ENCODE measurements at regions not wholly inside any gene's neighbourhood (a gene's known extent, or its start where the extent isn't known, plus 50 kb on each side); places are given as distances from the start of the nearest gene placed in this dataset.

- no peak for TF ChIP-seq CTCF (IDR thresholded peaks at IDR 0.05)
- no peaks in the 10 kb centered on the region for H3K27me3 Mint-ChIP-seq
- DNase-seq: no peak
- Histone ChIP-seq H3K27me3 (ENCODE audit: control insufficient read depth in 1 of 2, insufficient read depth in 2 of 2, low read length in 2 of 2) (no peaks in the 10 kb centered on the region), H3K4me1 (ENCODE audit: insufficient read depth, low read length) (no peaks in the 10 kb centered on the region), H3K27ac (ENCODE audit: low read depth in 1 of 2, low read length in 2 of 2) (no peak overlapping the region), H3K4me3 (ENCODE audit: low read length) (no peak overlapping the region), H3K9me3 (ENCODE audit: control insufficient read depth in 1 of 2, insufficient read depth in 1 of 2, low read length in 2 of 2) (peaks cover 0 to 5% of the 10 kb centered on the region in 2 experiments), H3K36me3 (ENCODE audit: insufficient read depth, low read length) (no peaks in the 10 kb centered on the region)
- H3K36me3 Mint-ChIP-seq (ENCODE audit: low read depth): no peaks in the 10 kb centered on the region
- intact Hi-C loops (cut with DNase I, micrococcal nuclease): no loop called here
- POLR2A ChIA-PET: no interaction called here
- H3K4me1 Mint-ChIP-seq (ENCODE audit: low read depth): no peaks in the 10 kb centered on the region
- ATAC-seq (ENCODE audit: poor library complexity): no peak
- CTCF ChIA-PET: no interaction called here
- no peak overlapping the region for H3K4me3 Mint-ChIP-seq
- H3K27ac Mint-ChIP-seq: no peak overlapping the region
- peaks cover 16% of the 10 kb centered on the region for H3K9me3 Mint-ChIP-seq
Observed at GRCh38 chr5:27906481-27906880, 868.1 kb upstream of the CDH9 start.

GRCh38 chr5:27900761-27901160 is 862.4 kb upstream of the CDH9 start:
- Mint-ChIP-seq H3K27ac (no peak overlapping the region), H3K27me3 (no peaks in the 10 kb centered on the region), H3K4me3 (no peak overlapping the region), H3K36me3 (ENCODE audit: low read depth) (no peaks in the 10 kb centered on the region), H3K4me1 (ENCODE audit: low read depth) (no peaks in the 10 kb centered on the region), H3K9me3 (peaks cover 22% of the 10 kb centered on the region)
- Histone ChIP-seq H3K27me3 (ENCODE audit: control insufficient read depth in 1 of 2, insufficient read depth in 2 of 2, low read length in 2 of 2) (no peaks in the 10 kb centered on the region), H3K9me3 (ENCODE audit: control insufficient read depth in 1 of 2, insufficient read depth in 1 of 2, low read length in 2 of 2) (peaks cover 0 to 7% of the 10 kb centered on the region in 2 experiments), H3K4me1 (ENCODE audit: insufficient read depth, low read length) (no peaks in the 10 kb centered on the region), H3K27ac (ENCODE audit: low read depth in 1 of 2, low read length in 2 of 2) (no peak overlapping the region), H3K36me3 (ENCODE audit: insufficient read depth, low read length) (no peaks in the 10 kb centered on the region), H3K4me3 (ENCODE audit: low read length) (no peak overlapping the region)
- ChIA-PET CTCF (no interaction called here), POLR2A (no interaction called here)
- no peak for ATAC-seq (ENCODE audit: poor library complexity)
- TF ChIP-seq CTCF (IDR thresholded peaks at IDR 0.05): no peak
- intact Hi-C loops (cut with DNase I, micrococcal nuclease): no loop called here
- no peak for DNase-seq

GRCh38 chr5:27876071-27876470 is 837.7 kb upstream of the CDH9 start:
- peaks cover 18% of the 10 kb centered on the region for H3K9me3 Mint-ChIP-seq
- POLR2A ChIA-PET: no interaction called here

More at GRCh38 chr5:27876071-27876470, 837.7 kb upstream of the CDH9 start:
- H3K4me3 Mint-ChIP-seq: no peak overlapping the region
- Histone ChIP-seq H3K27me3 (ENCODE audit: control insufficient read depth in 1 of 2, insufficient read depth in 2 of 2, low read length in 2 of 2) (no peaks in the 10 kb centered on the region), H3K4me3 (ENCODE audit: low read length) (no peak overlapping the region), H3K9me3 (ENCODE audit: control insufficient read depth in 1 of 2, insufficient read depth in 1 of 2, low read length in 2 of 2) (peaks cover 0 to 8% of the 10 kb centered on the region in 2 experiments), H3K36me3 (ENCODE audit: insufficient read depth, low read length) (no peaks in the 10 kb centered on the region), H3K4me1 (ENCODE audit: insufficient read depth, low read length) (no peaks in the 10 kb centered on the region), H3K27ac (ENCODE audit: low read depth in 1 of 2, low read length in 2 of 2) (no peak overlapping the region)
- TF ChIP-seq CTCF (IDR thresholded peaks at IDR 0.05): no peak
- no peak for ATAC-seq (ENCODE audit: poor library complexity)
- no peaks in the 10 kb centered on the region for H3K27me3 Mint-ChIP-seq
- no peak overlapping the region for H3K27ac Mint-ChIP-seq
- no peaks in the 10 kb centered on the region for H3K4me1 Mint-ChIP-seq (ENCODE audit: low read depth)
- intact Hi-C loops (cut with DNase I, micrococcal nuclease): no loop called here
- CTCF ChIA-PET: no interaction called here
- H3K36me3 Mint-ChIP-seq (ENCODE audit: low read depth): no peaks in the 10 kb centered on the region
- no peak for DNase-seq

All from CD4-positive, alpha-beta T cell (primary cell).